ENCODE measurements at regions not wholly inside any gene's neighbourhood (a gene's known extent, or its start where the extent isn't known, plus 50 kb on each side); places are given as distances from the start of the nearest gene placed in this dataset.

DNA sequence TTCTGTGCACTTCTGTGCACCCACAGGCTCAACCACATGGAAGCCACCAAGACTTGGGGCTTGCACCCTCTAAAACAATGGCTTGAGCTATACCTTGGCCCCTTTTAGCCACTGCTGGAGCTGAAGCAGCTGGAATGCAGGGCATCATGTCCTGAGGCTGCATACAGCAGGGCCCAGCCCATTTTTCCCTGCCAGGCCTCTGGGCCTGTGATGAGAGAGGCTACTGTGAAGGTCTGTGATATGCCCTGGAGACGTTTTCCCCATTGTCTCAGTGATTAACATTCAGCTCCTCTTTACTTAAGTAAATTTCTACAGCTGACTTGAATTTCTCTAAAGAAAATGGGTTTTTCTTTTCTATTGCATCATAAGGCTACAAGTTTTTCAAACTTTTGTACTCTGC, 134.0 kb upstream of the EGFLAM start:
- Histone ChIP-seq H3K27me3 (no peaks in the 10 kb centered on the region), H3K36me3 (no peaks in the 10 kb centered on the region), H3K4me1 (no peaks in the 10 kb centered on the region), H3K4me3 (no peak overlapping the region), H3K27ac (no peak overlapping the region), H3K9me3 (no peaks in the 10 kb centered on the region)
- ATAC-seq (no peak), DNase-seq (no peak)
- in situ Hi-C loops (cut with MboI; ENCODE audit: low sequenced_read_pairs in 4 of 4) = no loop called here
- intact Hi-C loops (cut with DNase I; ENCODE audit: low total_unique reads) = no loop called here
- TF ChIP-seq, protein P1, sequence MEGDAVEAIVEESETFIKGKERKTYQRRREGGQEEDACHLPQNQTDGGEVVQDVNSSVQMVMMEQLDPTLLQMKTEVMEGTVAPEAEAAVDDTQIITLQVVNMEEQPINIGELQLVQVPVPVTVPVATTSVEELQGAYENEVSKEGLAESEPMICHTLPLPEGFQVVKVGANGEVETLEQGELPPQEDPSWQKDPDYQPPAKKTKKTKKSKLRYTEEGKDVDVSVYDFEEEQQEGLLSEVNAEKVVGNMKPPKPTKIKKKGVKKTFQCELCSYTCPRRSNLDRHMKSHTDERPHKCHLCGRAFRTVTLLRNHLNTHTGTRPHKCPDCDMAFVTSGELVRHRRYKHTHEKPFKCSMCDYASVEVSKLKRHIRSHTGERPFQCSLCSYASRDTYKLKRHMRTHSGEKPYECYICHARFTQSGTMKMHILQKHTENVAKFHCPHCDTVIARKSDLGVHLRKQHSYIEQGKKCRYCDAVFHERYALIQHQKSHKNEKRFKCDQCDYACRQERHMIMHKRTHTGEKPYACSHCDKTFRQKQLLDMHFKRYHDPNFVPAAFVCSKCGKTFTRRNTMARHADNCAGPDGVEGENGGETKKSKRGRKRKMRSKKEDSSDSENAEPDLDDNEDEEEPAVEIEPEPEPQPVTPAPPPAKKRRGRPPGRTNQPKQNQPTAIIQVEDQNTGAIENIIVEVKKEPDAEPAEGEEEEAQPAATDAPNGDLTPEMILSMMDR (IDR thresholded peaks at IDR 0.05 in 4 of 5, conservative IDR thresholded peaks at IDR 0.05 in 1 of 5) = no peak
- TF ChIP-seq POLR2A (IDR thresholded peaks at IDR 0.05) = no peak

GRCh38 chr5:38121420-38121819, 136.9 kb upstream of the EGFLAM start:
- no peak for ATAC-seq
- no peak for DNase-seq
- no peak for TF ChIP-seq POLR2A (IDR thresholded peaks at IDR 0.05)
- in situ Hi-C loops (cut with MboI; ENCODE audit: low sequenced_read_pairs in 4 of 4) (no loop called here), intact Hi-C loops (cut with DNase I; ENCODE audit: low total_unique reads) (no loop called here)
- no peaks in the 10 kb centered on the region for H3K4me1 ChIP-seq
- H3K4me3 ChIP-seq = no peak overlapping the region
- no peak overlapping the region for H3K27ac ChIP-seq
- no peaks in the 10 kb centered on the region for H3K9me3 ChIP-seq
- no peaks in the 10 kb centered on the region for H3K27me3 ChIP-seq
- no peaks in the 10 kb centered on the region for H3K36me3 ChIP-seq

DNA sequence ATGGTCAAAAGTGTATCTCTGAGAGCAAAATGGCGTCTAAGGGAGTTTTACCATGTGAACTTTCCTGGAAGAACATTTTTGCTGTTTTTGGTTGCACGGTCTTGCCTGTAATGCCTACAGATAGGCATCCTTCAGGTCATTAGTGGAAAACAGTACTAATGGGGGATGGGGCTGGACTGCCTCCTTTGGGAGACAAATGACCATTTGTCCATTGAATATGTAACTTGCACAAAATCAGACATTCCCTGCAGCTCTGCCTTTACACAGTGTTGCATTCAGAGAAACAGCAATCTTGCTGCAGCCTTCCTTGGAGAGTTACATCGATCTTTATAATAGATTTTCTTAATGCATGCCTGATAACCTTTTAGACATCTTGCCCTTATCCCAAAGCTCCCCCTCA, 138.5 kb upstream of the EGFLAM start:
- in situ Hi-C loops (cut with MboI; ENCODE audit: low sequenced_read_pairs in 4 of 4) (no loop called here), intact Hi-C loops (cut with DNase I; ENCODE audit: low total_unique reads) (no loop called here)
- no peaks in the 10 kb centered on the region for H3K9me3 ChIP-seq
- H3K4me3 ChIP-seq = no peak overlapping the region
- H3K4me1 ChIP-seq = no peaks in the 10 kb centered on the region
- TF ChIP-seq, protein P1 (IDR thresholded peaks at IDR 0.05 in 4 of 5, conservative IDR thresholded peaks at IDR 0.05 in 1 of 5) = no peak
- no peak for TF ChIP-seq POLR2A (IDR thresholded peaks at IDR 0.05)
- no peaks in the 10 kb centered on the region for H3K36me3 ChIP-seq
- no peak for ATAC-seq
- H3K27me3 ChIP-seq = no peaks in the 10 kb centered on the region
- no peak overlapping the region for H3K27ac ChIP-seq
- no peak for DNase-seq

GRCh38 chr5:38117784-38118479, 140.4 kb upstream of the EGFLAM start:
- in situ Hi-C loops (cut with MboI; ENCODE audit: low sequenced_read_pairs in 4 of 4) = no loop called here
- Histone ChIP-seq H3K36me3 (no peaks in the 10 kb centered on the region), H3K9me3 (no peaks in the 10 kb centered on the region), H3K27me3 (no peaks in the 10 kb centered on the region), H3K4me1 (peaks cover 6 to 11% of the 10 kb centered on the region in 2 donors), H3K4me3 (no peak overlapping the region), H3K27ac (no peak overlapping the region)
- TF ChIP-seq POLR2A (IDR thresholded peaks at IDR 0.05) = no peak
- TF ChIP-seq, protein P1 (IDR thresholded peaks at IDR 0.05 in 4 of 5, conservative IDR thresholded peaks at IDR 0.05 in 1 of 5) = no peak
- ATAC-seq (no peak), DNase-seq (no peak)
- intact Hi-C loops (cut with DNase I; ENCODE audit: low total_unique reads) = no loop called here

GRCh38 chr5:38115318-38115827, 143.0 kb upstream of the EGFLAM start:
- H3K36me3 ChIP-seq = no peaks in the 10 kb centered on the region
- no peak overlapping the region for H3K4me3 ChIP-seq
- peaks cover 9 to 23% of the 10 kb centered on the region in 2 donors for H3K4me1 ChIP-seq
- in situ Hi-C loops (cut with MboI; ENCODE audit: low sequenced_read_pairs in 4 of 4) = no loop called here
- no peaks in the 10 kb centered on the region for H3K27me3 ChIP-seq
- no peak overlapping the region for H3K27ac ChIP-seq
- TF ChIP-seq, protein P1 (IDR thresholded peaks at IDR 0.05 in 4 of 5, conservative IDR thresholded peaks at IDR 0.05 in 1 of 5) = no peak
- intact Hi-C loops (cut with DNase I; ENCODE audit: low total_unique reads) = no loop called here
- ATAC-seq (no peak), DNase-seq (no peak)
- no peaks in the 10 kb centered on the region for H3K9me3 ChIP-seq

Measured in gastrocnemius medialis (tissue), 4 donors.